HG03196 (cell line): ENCODE measurements at regions not wholly inside any gene's neighbourhood (a gene's known extent, or its start where the extent isn't known, plus 50 kb on each side); places are given as distances from the start of the nearest gene placed in this dataset.
"Not testable (repeated sequence)": the region's sequence is repeated elsewhere in the genome, so short reads cannot be mapped to it uniquely, and the experiment has no call there.

Experiments
- ATAC-seq: cut with Tn5 transposase; IDR thresholded peaks from one replicate; pipeline ENCODE4 v1.9.1; 2021; ENCODE audit not compliant: unreplicated experiment

- no peak for ATAC-seq
Measured at GRCh38 chr1:94304553-94304952, 67.2 kb upstream of the ARHGAP29 start.

DNA sequence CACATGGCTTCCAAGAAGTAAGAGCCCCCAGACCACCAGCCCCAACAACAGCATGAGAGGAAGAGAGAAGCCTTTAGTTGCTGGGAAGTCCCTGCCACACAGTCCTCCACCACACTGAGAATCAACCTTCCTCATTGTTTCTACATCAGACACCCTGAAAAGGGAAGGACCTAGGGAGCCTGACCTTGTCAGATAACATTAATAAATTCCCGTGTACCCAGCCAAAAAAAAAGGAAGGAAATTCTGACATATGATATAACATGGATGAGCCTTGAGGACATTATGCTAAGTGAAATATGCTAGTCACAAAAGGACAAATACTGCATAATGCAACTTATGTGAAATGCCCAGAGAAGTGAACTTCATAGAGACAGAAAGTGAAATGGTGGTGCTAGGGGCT is 65.6 kb upstream of the ARHGAP29 start:
- ATAC-seq: no peak

DNA sequence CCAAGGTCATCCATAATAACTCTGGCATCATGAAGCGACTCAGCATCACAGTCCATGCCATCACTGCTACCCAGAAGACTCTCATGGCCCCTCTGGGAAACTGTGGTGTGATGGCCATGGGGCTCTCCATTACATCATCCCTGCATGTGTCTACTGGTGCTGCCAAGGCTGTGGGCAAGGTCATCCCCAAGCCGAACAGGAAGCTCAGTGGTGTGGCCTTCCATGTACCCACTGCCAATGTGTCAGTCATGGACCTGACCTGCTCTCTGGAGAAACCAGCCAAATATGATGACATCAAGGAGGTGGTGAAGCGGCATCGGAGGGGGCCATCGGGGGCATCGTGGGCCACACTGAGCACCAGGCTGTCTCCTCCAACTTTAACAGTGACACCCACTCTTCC is 65.1 kb upstream of the ARHGAP29 start:
- no peak for ATAC-seq

- ATAC-seq: no peak
Measured at GRCh38 chr1:94301186-94301585, 63.8 kb upstream of the ARHGAP29 start.

DNA sequence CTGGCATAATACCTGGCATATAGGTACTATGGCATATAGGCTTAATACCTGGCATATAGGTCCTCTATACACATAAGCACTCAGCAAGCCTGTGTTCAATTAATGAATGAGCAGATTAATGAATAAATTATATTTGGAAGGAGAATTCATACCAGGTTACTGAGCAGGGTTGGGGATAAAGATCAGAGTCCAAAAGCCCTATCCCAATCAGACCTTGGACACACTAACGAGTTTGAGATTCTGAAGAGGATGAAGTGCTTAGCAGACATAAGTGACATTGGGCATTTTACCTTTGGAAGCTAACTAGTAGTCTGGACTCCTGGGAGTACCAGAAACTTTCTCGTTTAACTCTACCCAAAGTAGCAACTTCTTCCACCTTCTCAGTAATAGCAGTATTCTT is 63.3 kb upstream of the ARHGAP29 start:
- ATAC-seq: no peak

DNA sequence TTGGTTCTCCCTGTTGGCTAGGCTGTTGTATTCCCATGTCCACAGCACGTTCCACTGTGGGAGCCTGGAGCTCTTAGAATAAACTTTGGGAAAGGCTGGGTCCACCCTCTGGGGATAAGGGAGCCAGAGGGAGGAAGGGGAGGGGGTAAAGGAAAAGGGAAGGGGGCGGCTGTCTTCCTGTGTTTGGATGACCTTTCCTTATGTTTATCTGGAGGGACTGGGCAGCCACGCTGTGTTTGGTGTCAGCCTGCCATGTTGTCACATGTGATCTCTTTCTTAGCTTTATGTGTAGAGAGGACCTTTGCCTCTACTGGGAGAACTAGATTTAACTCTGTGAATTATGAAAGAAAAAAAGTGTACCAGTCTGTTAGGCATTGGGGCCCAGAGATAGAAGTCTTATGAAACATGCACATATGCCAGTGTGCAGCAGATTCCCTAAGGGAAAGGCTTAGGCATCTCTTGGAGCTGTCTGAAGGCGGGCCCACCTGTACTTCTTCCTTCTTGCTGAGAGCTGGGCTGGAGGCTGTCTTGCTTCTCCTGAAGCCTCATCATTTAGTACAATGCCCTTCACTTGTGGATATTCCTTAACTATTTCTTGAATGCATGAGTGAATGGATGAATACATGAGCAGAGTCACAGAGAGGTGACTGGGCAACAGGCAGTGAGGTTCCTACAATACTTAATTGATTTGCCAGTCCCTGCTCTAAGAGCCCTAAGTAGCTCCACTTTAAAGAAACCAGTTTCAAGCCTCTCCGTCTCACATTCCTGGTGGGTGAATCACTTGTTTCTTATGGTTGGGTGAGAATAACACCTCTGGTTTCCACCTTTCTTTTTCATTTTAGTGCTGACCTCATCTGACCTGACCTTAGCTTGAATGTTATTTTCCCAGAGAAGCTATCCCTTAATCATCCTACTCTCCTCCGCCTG is 62.5 kb upstream of the ARHGAP29 start:
- no peak for ATAC-seq

GRCh38 chr1:94298861-94299260 is 61.5 kb upstream of the ARHGAP29 start:
- no peak for ATAC-seq

- no peak for ATAC-seq
Measured at GRCh38 chr1:94296018-94296417, 58.6 kb upstream of the ARHGAP29 start.

- not testable (repeated sequence) for ATAC-seq
Measured at GRCh38 chr1:94292978-94293377, 55.6 kb upstream of the ARHGAP29 start.

GRCh38 chr1:94289244-94289643 is 51.9 kb upstream of the ARHGAP29 start:
- not testable (repeated sequence) for ATAC-seq
